WTC11 (cell line): ENCODE measurements at regions not wholly inside any gene's neighbourhood (a gene's known extent, or its start where the extent isn't known, plus 50 kb on each side); places are given as distances from the start of the nearest gene placed in this dataset.

Source experiments
- FOXJ3 ChIP-seq: sonication (generic); formaldehyde crosslinking; IDR thresholded peaks from 2 replicates; pipeline ENCODE4 v1.9.0; 2021; ENCODE audit warnings: missing genetic modification reagents, mild to moderate bottlenecking, borderline replicate concordance
- FOXK1 ChIP-seq: sonication (generic); formaldehyde crosslinking; IDR thresholded peaks from 2 replicates; pipeline ENCODE4 v1.8.0; 2022; ENCODE audit warnings: mild to moderate bottlenecking, moderate library complexity, missing genetic modification reagents
- FOXP1 ChIP-seq: sonication (generic); formaldehyde crosslinking; IDR thresholded peaks from 2 replicates; pipeline ENCODE4 v1.8.0; 2022; ENCODE audit warnings: missing genetic modification reagents, mild to moderate bottlenecking, moderate library complexity, borderline replicate concordance
- KAT7 ChIP-seq: sonication (generic); formaldehyde crosslinking; IDR thresholded peaks from 2 replicates; pipeline ENCODE4 v1.8.1; 2023; ENCODE audit warnings: missing genetic modification reagents, mild to moderate bottlenecking, borderline replicate concordance
- MYBL2 ChIP-seq: sonication (generic); formaldehyde crosslinking; IDR thresholded peaks from 2 replicates; pipeline ENCODE4 v1.8.1; 2023; ENCODE audit warnings: mild to moderate bottlenecking, moderate library complexity, missing genetic modification reagents
- RELA ChIP-seq: sonication (generic); formaldehyde crosslinking; IDR thresholded peaks from 2 replicates; pipeline ENCODE4 v1.8.1; 2022; ENCODE audit warnings: missing genetic modification reagents, mild to moderate bottlenecking, borderline replicate concordance
- SP1 ChIP-seq: sonication (generic); formaldehyde crosslinking; conservative IDR thresholded peaks from 2 replicates; pipeline ENCODE4 v1.8.1; 2022; ENCODE audit warnings: missing genetic modification reagents
- ZNF138 ChIP-seq: sonication (generic); formaldehyde crosslinking; conservative IDR thresholded peaks from 2 replicates; pipeline ENCODE4 v1.8.1; 2022; ENCODE audit warnings: mild to moderate bottlenecking, moderate library complexity, missing genetic modification reagents
- TF ChIP-seq, protein P1 (sequence below): fragments of 200-600 bp; IDR thresholded peaks from 2 replicates; pipeline ENCODE4 v1.8.0; 2022; ENCODE audit warnings: antibody characterized with exemption
- TF ChIP-seq, protein P2 (sequence below): sonication (generic); formaldehyde crosslinking; IDR thresholded peaks from 2 replicates; pipeline ENCODE4 v1.8.0; 2022; ENCODE audit warnings: mild to moderate bottlenecking, missing genetic modification reagents
- TF ChIP-seq, protein P3 (sequence below): sonication (generic); formaldehyde crosslinking; IDR thresholded peaks from 2 replicates; pipeline ENCODE4 v1.8.1; 2023; ENCODE audit warnings: mild to moderate bottlenecking, moderate library complexity, missing genetic modification reagents
- TF ChIP-seq, protein P4 (sequence below): sonication (generic); formaldehyde crosslinking; IDR thresholded peaks from 2 replicates; pipeline ENCODE4 v1.8.1; 2023; ENCODE audit warnings: mild to moderate bottlenecking, missing genetic modification reagents, borderline replicate concordance
- TF ChIP-seq, protein P5 (sequence below): sonication (generic); formaldehyde crosslinking; IDR thresholded peaks from 2 replicates; pipeline ENCODE4 v1.8.1; 2023; ENCODE audit warnings: mild to moderate bottlenecking, missing genetic modification reagents

DNA sequence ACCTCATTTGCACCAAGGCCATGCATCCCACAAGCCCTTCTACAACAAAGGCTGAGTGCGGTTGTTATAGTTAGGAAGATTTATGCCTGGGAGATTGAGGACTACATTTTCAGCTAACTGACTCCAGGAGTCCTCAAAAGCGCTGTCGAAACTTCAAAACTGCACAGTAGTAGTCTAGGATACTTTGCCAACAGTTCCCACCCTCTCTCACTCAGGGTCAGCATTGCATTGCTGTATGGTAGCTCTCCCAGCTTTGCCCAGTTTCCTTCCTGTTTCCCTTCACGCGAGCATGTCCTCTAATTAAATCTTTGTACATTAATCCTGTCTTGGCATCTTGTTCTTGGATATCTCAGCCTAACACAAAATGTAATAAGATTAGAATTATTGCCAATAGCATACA is 420.6 kb upstream of the UBE2E3 start:
- TF ChIP-seq, protein P1, sequence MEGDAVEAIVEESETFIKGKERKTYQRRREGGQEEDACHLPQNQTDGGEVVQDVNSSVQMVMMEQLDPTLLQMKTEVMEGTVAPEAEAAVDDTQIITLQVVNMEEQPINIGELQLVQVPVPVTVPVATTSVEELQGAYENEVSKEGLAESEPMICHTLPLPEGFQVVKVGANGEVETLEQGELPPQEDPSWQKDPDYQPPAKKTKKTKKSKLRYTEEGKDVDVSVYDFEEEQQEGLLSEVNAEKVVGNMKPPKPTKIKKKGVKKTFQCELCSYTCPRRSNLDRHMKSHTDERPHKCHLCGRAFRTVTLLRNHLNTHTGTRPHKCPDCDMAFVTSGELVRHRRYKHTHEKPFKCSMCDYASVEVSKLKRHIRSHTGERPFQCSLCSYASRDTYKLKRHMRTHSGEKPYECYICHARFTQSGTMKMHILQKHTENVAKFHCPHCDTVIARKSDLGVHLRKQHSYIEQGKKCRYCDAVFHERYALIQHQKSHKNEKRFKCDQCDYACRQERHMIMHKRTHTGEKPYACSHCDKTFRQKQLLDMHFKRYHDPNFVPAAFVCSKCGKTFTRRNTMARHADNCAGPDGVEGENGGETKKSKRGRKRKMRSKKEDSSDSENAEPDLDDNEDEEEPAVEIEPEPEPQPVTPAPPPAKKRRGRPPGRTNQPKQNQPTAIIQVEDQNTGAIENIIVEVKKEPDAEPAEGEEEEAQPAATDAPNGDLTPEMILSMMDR = no peak
- TF ChIP-seq FOXP1 (CRISPR knock-in tag) = no peak
- TF ChIP-seq, protein P2, sequence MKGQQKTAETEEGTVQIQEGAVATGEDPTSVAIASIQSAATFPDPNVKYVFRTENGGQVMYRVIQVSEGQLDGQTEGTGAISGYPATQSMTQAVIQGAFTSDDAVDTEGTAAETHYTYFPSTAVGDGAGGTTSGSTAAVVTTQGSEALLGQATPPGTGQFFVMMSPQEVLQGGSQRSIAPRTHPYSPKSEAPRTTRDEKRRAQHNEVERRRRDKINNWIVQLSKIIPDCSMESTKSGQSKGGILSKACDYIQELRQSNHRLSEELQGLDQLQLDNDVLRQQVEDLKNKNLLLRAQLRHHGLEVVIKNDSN (CRISPR knock-in tag) = no peak
- TF ChIP-seq MYBL2 (CRISPR knock-in tag) = no peak
- no peak for TF ChIP-seq FOXK1
- no peak for TF ChIP-seq KAT7 (CRISPR knock-in tag)
- TF ChIP-seq, protein P3, sequence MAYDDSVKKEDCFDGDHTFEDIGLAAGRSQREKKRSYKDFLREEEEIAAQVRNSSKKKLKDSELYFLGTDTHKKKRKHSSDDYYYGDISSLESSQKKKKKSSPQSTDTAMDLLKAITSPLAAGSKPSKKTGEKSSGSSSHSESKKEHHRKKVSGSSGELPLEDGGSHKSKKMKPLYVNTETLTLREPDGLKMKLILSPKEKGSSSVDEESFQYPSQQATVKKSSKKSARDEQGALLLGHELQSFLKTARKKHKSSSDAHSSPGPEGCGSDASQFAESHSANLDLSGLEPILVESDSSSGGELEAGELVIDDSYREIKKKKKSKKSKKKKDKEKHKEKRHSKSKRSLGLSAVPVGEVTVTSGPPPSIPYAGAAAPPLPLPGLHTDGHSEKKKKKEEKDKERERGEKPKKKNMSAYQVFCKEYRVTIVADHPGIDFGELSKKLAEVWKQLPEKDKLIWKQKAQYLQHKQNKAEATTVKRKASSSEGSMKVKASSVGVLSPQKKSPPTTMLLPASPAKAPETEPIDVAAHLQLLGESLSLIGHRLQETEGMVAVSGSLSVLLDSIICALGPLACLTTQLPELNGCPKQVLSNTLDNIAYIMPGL (CRISPR knock-in tag) = no peak
- TF ChIP-seq, protein P4, sequence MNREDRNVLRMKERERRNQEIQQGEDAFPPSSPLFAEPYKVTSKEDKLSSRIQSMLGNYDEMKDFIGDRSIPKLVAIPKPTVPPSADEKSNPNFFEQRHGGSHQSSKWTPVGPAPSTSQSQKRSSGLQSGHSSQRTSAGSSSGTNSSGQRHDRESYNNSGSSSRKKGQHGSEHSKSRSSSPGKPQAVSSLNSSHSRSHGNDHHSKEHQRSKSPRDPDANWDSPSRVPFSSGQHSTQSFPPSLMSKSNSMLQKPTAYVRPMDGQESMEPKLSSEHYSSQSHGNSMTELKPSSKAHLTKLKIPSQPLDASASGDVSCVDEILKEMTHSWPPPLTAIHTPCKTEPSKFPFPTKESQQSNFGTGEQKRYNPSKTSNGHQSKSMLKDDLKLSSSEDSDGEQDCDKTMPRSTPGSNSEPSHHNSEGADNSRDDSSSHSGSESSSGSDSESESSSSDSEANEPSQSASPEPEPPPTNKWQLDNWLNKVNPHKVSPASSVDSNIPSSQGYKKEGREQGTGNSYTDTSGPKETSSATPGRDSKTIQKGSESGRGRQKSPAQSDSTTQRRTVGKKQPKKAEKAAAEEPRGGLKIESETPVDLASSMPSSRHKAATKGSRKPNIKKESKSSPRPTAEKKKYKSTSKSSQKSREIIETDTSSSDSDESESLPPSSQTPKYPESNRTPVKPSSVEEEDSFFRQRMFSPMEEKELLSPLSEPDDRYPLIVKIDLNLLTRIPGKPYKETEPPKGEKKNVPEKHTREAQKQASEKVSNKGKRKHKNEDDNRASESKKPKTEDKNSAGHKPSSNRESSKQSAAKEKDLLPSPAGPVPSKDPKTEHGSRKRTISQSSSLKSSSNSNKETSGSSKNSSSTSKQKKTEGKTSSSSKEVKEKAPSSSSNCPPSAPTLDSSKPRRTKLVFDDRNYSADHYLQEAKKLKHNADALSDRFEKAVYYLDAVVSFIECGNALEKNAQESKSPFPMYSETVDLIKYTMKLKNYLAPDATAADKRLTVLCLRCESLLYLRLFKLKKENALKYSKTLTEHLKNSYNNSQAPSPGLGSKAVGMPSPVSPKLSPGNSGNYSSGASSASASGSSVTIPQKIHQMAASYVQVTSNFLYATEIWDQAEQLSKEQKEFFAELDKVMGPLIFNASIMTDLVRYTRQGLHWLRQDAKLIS = no peak
- TF ChIP-seq, protein P5, sequence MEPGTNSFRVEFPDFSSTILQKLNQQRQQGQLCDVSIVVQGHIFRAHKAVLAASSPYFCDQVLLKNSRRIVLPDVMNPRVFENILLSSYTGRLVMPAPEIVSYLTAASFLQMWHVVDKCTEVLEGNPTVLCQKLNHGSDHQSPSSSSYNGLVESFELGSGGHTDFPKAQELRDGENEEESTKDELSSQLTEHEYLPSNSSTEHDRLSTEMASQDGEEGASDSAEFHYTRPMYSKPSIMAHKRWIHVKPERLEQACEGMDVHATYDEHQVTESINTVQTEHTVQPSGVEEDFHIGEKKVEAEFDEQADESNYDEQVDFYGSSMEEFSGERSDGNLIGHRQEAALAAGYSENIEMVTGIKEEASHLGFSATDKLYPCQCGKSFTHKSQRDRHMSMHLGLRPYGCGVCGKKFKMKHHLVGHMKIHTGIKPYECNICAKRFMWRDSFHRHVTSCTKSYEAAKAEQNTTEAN (CRISPR knock-in tag) = no peak
- no peak for TF ChIP-seq FOXJ3 (CRISPR knock-in tag)
- TF ChIP-seq ZNF138 (CRISPR knock-in tag) = no peak
- TF ChIP-seq SP1 (CRISPR knock-in tag) = no peak
- TF ChIP-seq RELA = no peak
